Ovary (tissue), 3 donors: ENCODE measurements at regions not wholly inside any gene's neighbourhood (a gene's known extent, or its start where the extent isn't known, plus 50 kb on each side); places are given as distances from the start of the nearest gene placed in this dataset.

Experiments used
- EP300 ChIP-seq: sonication (generic); formaldehyde crosslinking; IDR thresholded peaks from one replicate; pipeline ENCODE4 v1.6.1; 2017; ENCODE audit warnings: antibody characterized with exemption
- POLR2A ChIP-seq: fragments of 450-650 bp; IDR thresholded peaks from one replicate; pipeline ENCODE4 v1.6.1; 2017; ENCODE audit warnings: antibody characterized with exemption, mild to moderate bottlenecking, moderate library complexity
- TF ChIP-seq, protein P1 (sequence below), 3 donors: fragments of 450-650 bp in 2 of 3; fragments of 200-600 bp in 1 of 3; IDR thresholded peaks; one replicate each; pipeline versions ENCODE4 v1.5.1 to v1.8.0; 2016 to 2022; ENCODE audit warnings: antibody characterized with exemption in 3 of 3, mild to moderate bottlenecking in 1 of 3
- donor health status: DM: no; HTN: no; CAD: no.

DNA sequence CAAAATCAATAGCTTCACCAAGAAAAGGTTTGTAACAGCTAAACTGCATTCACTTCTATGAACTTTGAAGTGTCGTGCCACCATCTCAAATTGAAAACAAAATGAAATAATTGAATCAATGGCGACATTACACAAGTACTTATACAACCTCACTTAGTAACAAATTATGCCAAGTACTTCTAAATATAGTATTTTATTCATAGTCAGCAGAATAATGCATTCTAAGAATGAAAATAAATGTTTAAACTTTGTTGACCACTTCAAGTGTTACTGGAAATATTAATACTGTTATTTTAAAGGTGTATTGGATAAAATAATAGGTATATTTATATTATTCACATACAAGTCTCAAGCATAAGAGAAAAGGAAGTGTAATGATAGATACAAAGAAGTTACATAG lies 280.1 kb upstream of the HTR1E start:
- TF ChIP-seq, protein P1, sequence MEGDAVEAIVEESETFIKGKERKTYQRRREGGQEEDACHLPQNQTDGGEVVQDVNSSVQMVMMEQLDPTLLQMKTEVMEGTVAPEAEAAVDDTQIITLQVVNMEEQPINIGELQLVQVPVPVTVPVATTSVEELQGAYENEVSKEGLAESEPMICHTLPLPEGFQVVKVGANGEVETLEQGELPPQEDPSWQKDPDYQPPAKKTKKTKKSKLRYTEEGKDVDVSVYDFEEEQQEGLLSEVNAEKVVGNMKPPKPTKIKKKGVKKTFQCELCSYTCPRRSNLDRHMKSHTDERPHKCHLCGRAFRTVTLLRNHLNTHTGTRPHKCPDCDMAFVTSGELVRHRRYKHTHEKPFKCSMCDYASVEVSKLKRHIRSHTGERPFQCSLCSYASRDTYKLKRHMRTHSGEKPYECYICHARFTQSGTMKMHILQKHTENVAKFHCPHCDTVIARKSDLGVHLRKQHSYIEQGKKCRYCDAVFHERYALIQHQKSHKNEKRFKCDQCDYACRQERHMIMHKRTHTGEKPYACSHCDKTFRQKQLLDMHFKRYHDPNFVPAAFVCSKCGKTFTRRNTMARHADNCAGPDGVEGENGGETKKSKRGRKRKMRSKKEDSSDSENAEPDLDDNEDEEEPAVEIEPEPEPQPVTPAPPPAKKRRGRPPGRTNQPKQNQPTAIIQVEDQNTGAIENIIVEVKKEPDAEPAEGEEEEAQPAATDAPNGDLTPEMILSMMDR (IDR thresholded peaks at IDR 0.05): no peak
- TF ChIP-seq EP300 (no peak), POLR2A (no peak)
